MV-4-11 (cell line): ENCODE measurements at regions not wholly inside any gene's neighbourhood (a gene's known extent, or its start where the extent isn't known, plus 50 kb on each side); places are given as distances from the start of the nearest gene placed in this dataset.
A peak's percentile ranks its signal among the peaks of the same experiment; 100 is the strongest.

ENCODE experiments used
- DNase-seq: peaks from one replicate; lab custom pipeline; 2025; lab: John Stamatoyannopoulos, UW

DNA sequence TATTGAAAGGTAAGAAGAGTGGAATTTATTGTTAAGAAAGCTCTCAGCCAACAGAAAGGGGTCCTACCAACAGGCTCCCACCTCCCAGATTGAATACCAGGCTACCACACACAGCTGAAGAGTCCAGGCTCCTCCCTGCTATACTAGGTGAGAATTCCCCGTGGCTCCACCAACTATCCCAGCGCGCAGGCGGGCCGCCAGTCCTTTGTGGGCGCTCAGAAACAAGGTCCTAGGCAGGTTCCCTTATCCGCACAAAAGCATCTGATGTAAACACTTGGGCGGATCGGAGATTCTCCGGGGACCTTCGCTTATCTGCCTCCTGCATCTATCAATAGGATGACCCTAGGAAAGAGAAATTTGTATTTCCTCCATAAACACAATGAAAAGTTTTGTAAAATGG, 423.9 kb upstream of the ADGRL4 start:
- no peak for DNase-seq

DNA sequence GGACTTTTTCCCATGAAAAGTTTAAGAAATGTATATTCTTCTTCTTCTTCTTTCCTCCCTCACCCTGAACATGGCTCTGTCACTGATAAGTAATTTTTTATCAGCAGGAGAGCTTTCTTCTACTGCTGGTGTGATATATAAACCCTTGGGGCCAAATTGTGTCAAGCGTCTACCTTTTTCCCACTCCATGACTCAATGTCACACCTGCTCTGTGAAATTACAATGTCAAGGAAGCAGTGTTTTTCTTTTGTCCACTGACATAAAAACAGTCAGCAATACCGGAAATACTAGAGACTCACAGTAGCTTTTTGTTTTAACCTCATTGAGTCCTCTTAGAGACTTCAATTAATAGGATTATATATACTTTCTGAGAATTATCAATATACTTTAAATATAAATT, 416.2 kb upstream of the ADGRL4 start:
- no peak for DNase-seq

DNA sequence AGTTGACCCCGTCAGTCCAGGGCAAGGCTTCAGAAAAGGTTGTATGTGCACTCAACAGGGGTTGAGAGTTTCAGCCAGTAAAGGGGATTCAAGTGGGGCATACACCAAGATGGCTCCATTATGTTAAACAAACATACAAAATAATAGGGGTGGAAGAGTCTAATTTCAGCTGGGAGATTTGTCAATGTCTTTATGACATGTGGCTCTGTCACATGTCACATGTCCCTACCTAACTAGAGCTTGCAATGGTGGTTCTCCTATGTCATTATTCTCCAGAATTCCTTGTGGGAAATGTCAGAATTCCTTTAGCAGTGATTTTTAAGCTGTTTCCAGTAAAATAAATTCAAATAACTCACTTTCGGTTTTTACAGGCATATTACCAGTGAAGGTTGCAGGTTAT, 392.0 kb upstream of the ADGRL4 start:
- DNase-seq, result no peak

DNA sequence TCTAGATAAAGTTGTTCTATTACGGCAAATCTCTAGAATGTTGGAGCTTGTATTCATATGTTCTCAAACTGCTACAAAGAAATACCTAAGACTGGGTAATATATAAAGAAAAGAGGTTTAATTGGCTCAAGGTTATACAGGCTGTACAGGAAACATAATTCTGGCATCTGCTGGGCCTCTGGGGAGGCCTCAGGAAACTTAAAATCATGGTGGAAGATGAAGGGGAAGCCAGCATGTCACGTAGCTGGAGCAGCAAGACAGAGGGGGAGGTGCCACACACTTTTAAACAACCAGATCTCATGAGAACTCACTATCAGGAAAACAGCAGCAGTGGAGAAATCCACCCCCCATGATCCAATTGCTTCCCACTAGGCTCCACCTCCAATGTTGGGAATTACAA, 390.4 kb upstream of the ADGRL4 start:
- DNase-seq, result no peak

DNA sequence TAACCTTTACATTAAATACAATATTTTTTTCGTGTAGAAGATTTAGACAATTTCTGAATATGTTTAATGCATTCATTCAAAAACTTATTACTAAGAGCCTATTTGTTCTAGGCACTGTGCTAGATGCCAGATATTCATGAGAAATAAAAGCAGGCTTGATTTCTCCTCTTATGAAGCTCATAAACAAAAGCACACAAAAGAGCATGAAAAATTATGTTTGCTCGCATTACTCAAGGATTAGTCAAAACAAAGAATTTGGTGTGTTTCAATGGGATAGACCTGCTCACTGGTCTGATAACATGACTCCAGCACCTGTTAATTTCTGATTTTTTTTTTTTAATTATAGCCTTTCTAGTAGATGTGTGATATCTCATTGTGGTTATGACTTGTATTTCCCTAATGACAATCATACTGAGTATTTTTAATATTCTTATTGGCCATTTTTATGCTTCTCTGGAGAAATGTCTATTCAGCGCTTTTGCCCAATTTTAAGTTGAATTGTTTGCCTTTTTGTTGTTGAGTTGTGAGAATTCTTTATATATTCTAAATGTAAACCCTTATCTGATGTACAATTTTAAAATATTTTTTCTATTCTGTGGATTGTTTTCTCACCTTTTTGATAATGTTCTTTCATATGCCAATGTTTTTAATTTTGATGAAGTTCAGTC, 382.3 kb upstream of the ADGRL4 start:
- no peak for DNase-seq

GRCh38 chr1:79386730-79387129, 380.2 kb upstream of the ADGRL4 start:
- DNase-seq, result no peak

DNA sequence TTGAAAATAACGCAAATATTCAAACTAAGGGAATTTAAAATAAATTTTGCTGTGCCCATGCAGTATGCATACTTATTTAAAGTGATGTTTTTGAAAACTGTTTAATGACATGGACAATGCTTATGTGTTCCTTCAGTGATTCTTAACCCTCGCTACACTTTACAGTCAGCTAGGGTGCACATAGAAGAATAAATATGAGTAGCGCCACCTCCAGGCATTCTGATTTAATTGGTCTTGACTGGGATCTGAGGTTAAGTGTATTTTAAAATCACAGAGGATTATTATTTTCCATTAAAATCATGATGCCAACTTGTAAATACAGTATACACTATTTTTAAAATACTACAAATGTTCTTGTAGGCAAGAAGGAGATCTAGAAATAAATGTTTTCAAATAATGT, 373.5 kb upstream of the ADGRL4 start:
- no peak for DNase-seq

DNA sequence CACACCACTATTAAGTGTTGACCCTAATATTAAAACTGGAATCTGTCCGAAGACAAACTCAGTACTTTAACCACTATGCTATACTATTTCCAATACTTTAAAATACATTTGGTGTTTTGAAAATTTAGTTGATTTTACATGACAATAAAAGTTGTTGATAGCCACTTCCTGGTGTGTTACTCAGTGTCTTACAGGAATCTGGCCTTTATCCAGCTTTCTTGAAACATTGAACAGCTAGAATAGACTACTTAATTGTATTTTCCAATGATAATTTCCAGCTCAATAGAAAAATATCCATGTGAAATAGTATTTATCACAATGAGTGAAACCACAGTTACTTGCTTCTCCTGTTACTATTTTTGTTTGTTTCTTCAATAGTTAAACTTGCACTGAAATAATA, 369.6 kb upstream of the ADGRL4 start:
- DNase-seq, result no peak

DNA sequence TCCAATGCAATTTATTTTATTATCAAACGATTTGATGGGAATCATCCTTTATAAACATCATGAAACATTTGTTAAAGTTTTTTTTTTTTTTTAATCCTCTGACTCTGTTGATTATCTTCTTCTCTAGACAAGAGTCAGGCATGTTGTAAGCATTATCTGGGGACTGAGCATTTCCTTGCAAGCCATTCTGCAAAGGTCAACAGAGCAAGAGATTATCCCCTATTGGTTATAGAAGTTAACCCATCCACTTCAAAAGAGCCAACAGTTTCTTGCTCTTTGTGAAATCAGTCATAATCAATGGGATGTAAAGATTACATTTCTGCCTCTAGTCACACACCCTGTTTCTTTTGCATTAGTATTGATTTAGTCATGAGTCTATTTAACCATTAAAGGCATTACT, 368.8 kb upstream of the ADGRL4 start:
- DNase-seq, result no peak

DNA sequence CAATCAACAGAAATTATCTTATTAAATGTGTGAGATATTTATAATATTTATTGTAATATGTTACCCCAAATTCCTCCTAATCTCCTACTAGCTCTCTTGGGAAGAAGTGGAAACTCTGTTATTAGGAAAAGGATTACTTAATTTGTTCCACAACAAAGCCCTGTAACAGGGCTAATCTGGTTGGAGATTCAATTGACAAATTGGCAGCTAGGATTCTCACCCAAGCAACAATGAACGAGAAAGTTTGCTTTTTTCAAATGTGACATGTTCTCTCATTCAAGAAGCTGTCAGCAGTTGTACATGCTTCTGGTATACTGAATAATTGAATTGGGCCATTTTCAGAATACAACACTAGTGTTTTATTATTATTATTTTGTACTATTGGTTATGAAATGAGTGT, 367.9 kb upstream of the ADGRL4 start:
- DNase-seq, result no peak

GRCh38 chr1:79373481-79374125, 367.1 kb upstream of the ADGRL4 start:
- DNase-seq, result no peak

DNA sequence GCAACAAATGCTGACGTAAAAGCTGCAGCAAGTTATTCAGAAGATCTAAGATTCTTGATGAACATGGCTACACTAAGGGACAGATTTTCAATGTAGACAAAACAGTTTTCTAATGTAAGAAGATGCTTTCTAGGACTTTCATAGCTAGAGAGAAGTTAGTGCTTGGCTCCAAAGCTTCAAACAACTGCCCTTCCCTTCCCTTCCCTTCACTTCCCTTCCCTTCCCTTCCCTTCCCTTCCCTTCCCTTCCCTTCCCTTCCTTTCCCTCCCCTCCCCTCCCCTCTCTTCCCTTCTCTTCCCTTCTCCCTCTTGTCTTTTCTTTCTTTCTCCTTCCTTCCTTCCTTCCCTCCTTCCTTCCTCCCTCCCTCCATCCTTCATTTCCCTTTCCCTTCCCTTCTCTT, 365.3 kb upstream of the ADGRL4 start:
- DNase-seq, result no peak

- DNase-seq, result no peak
Observed at GRCh38 chr1:79369091-79369490, 362.6 kb upstream of the ADGRL4 start.

DNA sequence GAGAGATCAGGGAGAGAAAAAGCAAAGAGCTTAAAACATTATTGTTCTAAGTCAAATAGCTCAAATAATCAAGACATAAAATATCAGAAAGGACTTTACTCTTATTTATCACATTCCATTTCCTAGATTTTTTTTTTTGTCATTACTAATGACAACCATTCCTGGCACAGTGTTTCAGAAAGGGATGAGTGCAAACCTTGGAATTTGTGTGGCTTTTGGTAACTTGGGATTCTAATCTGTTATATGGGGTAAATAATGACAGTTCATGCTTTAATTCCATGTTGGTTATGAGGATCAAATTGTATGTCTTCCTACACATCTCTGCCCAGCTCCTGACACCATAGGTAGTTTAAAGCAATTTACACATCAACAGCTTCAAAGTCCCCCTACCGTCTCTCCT, 358.4 kb upstream of the ADGRL4 start:
- DNase-seq, result no peak

DNA sequence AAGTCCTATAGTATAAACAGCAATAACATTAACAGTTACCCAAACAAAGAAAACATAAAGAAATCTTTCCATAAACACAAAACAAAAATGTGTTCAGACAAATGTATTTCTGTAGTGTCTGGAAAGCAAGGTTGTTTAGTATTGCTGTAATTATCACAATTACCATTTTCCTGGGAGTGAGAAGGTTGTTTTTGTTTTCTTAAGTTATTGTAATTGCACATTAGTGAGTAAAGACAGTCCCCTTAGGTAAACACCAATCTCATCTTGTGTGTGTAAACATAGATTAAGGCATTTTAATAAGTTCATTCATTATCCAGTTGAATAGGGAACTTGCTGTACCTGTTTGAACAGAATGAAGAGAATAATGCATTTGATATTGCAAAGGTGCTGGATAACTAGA, 356.9 kb upstream of the ADGRL4 start:
- no peak for DNase-seq

GRCh38 chr1:79362470-79362869, 355.9 kb upstream of the ADGRL4 start:
- DNase-seq, result no peak

GRCh38 chr1:79355090-79355489, 348.6 kb upstream of the ADGRL4 start:
- DNase-seq, result no peak

- DNase-seq, result peak; percentile 9
Observed at GRCh38 chr1:79353224-79353623, 346.7 kb upstream of the ADGRL4 start.

DNA sequence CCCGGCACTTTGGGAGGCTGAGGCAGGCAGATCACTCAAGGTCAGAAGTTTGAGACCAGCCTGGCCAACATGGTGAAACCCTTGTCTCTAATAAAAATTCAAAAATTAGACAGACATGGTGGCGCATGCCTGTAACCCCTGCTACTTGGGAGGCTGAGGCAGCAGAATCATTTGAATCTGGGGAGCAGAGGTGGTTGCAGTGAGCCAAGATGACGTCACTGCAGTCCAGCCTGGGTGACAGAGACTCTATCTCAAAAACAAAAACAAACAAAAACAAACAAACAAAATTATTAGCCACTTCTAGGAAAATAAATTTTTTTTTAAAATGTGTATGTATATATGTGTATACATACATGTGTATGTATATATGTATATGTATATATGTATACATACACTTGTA, 320.3 kb upstream of the ADGRL4 start:
- no peak for DNase-seq

DNA sequence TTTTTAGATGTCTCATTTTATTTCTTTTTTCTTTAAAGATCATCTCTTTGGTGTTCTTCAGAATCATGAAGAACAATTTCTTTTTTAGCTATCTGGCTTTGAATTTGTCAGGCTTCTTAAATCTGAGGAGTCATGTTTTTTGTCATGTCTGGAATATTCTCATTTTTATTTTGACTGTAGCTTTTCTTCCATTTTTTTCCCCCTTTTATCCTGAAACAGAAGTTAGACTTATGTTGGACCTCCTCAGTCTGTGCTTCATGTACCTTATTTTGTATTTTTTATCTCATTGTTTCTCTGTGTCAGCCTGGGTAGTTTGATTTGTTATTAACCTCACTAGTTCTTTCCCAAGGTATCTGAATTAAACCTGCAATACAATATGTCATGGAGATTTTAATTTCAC, 319.2 kb upstream of the ADGRL4 start:
- no peak for DNase-seq

GRCh38 chr1:79325126-79325525, 318.6 kb upstream of the ADGRL4 start:
- no peak for DNase-seq

GRCh38 chr1:79323239-79324025, 316.9 kb upstream of the ADGRL4 start:
- peak; percentile 60 for DNase-seq

DNA sequence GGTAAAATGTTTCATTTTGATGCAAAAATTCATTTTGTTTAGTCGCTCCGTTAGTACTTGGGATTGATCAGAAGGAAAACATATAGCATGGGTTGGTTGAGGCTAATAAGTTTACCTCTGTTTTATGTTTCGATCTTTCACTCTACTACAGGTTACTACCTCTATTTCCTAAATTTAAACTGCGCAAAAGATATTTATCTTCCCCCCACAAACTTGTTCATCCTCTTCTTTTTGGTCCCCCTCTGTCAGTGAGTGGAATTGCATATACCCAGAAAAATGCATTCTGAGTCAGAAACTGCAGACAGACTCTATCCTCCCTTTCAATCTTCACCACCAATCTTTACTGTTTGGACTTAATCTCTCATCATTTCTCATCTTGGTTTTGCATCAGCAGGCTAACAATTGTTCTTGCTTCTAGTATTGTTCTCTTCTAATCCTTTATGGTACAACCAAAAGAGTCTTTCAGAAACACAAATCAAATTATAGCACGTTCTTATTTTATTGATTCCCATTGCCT, 316.0 kb upstream of the ADGRL4 start:
- DNase-seq, result no peak
